Esophagus squamous epithelium (tissue), 5 donors: ENCODE measurements at regions not wholly inside any gene's neighbourhood (a gene's known extent, or its start where the extent isn't known, plus 50 kb on each side); places are given as distances from the start of the nearest gene placed in this dataset.

ENCODE experiments used
- DNase-seq: peaks from one replicate; lab custom pipeline; 2025; lab: John Stamatoyannopoulos, UW
- H3K27ac ChIP-seq, 4 donors: fragments of 200-600 bp; sonication (generic); one replicate each; pipeline ENCODE4 v1.5.1; 2016 to 2019; ENCODE audit warnings: mild to moderate bottlenecking in 1 of 4
- H3K27me3 ChIP-seq, 4 donors: fragments of 200-600 bp; sonication (generic); 1 replicate in 3 of 4; 2 replicates in 1 of 4; pipeline versions ENCODE4 v1.5.1 to v1.6.0; 2017 to 2021; ENCODE audit warnings: antibody characterized with exemption in 1 of 4
- H3K36me3 ChIP-seq, 3 donors: fragments of 200-600 bp; sonication (generic); one replicate each; pipeline ENCODE4 v1.5.1; 2016 to 2019
- H3K4me1 ChIP-seq, 3 donors: fragments of 200-600 bp; sonication (generic); one replicate each; pipeline ENCODE4 v1.5.1; 2017 to 2019
- H3K4me3 ChIP-seq, 4 donors: fragments of 200-600 bp; sonication (generic); 1 replicate in 3 of 4; 2 replicates in 1 of 4; pipeline ENCODE4 v1.5.1; 2016 to 2019; ENCODE audit warnings: mild to moderate bottlenecking in 2 of 4, moderate library complexity in 1 of 4
- H3K9me3 ChIP-seq, 3 donors: fragments of 200-600 bp; sonication (generic); one replicate each; pipeline ENCODE4 v1.5.1; 2016 to 2019
- CTCF ChIP-seq, 6 experiments: fragments of 450-650 bp in 4 of 6; fragments of 200-600 bp in 2 of 6; sonication (generic) in 2 of 6; IDR thresholded peaks; one replicate each; pipeline ENCODE4 v1.5.1; 2016 to 2019; ENCODE audit warnings: antibody characterized with exemption in 6 of 6, mild to moderate bottlenecking in 4 of 6, moderate library complexity in 4 of 6
- POLR2A ChIP-seq, 4 donors: fragments of 450-650 bp; IDR thresholded peaks; one replicate each; pipeline ENCODE4 v1.6.1; 2017; ENCODE audit warnings: antibody characterized with exemption in 4 of 4, mild to moderate bottlenecking in 4 of 4, moderate library complexity in 3 of 4
- WGBS, 2 donors: methylation state at CpG; one replicate each; pipeline ENCODE4 v1.1.5; 2018; 5-methylcytosine and 5-hydroxymethylcytosine counted together
- intact Hi-C: fragments of 100-400 bp; cut with DNase I; formaldehyde crosslinking; loops from one replicate; pipeline ENCODE4 v1.15.0; 2022
- donor health status: DM: yes; HTN: yes; CAD: no.

DNA sequence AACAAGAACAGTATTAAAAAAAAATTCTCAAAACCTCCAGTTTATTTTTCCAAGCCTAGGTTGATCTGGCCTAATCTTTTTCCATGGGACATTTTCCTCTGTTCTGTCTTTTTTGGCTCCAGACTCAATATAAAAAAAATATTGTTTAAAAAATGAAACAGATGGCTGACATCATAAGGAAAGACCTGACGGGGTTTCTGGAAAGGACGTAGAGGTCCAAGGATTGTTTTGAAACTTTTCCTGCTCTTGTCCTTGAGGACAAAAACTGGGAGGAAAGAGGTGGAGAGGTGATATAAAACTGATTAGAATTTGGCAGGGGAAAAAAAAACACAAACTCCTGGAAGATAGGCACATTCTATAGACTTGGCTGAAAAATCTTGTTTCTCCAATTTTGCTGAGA, 211.4 kb upstream of the CDH11 start:
- DNase-seq = no peak
- no peak overlapping the region for H3K27ac ChIP-seq
- TF ChIP-seq POLR2A (IDR thresholded peaks at IDR 0.05) (no peak), CTCF (IDR thresholded peaks at IDR 0.05) (no peak)
- no peaks in the 10 kb centered on the region for H3K27me3 ChIP-seq
- H3K9me3 ChIP-seq = no peaks in the 10 kb centered on the region
- no peaks in the 10 kb centered on the region for H3K36me3 ChIP-seq
- intact Hi-C loops = no loop called here
- H3K4me3 ChIP-seq = no peak overlapping the region
- 53 to 61% methylated on average over 2 of the region's 2 CpGs for WGBS, 2 donors
- no peaks in the 10 kb centered on the region for H3K4me1 ChIP-seq

- Histone ChIP-seq H3K27me3 (no peaks in the 10 kb centered on the region), H3K9me3 (no peaks in the 10 kb centered on the region), H3K27ac (no peak overlapping the region), H3K4me3 (no peak overlapping the region), H3K36me3 (no peaks in the 10 kb centered on the region), H3K4me1 (no peaks in the 10 kb centered on the region)
- no peak for TF ChIP-seq POLR2A (IDR thresholded peaks at IDR 0.05)
- no peak for TF ChIP-seq CTCF (IDR thresholded peaks at IDR 0.05)
- WGBS, 2 donors = 65 to 78% methylated on average over 2 of the region's 2 CpGs
- DNase-seq = no peak
- intact Hi-C loops = no loop called here
Observed at GRCh38 chr16:65327346-65327745, 205.5 kb upstream of the CDH11 start.

DNA sequence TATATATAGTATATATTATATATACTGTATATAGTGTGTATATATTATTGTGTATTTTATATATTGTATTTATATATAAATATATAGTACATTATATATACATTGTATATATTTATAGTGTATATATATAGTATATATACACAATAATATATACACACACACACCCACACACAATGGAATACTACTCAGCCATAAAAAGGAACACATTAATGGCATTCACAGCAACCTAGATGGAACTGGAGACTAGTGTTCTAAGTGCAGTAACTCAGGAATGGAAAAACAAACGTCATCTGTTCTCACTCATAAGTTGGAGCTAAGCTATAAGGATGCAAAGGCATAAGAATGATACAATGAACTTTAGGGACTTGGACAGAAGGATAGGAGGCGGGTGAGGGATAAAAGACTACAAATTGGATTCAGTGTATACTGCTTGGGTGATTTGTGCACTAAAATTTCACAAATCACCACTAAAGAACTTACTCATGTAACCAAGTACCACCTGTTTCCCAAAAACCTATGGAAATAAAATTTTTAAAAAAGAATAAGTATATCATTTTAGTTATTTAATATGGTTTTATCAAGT, 201.9 kb upstream of the CDH11 start:
- no peak overlapping the region for H3K27ac ChIP-seq
- intact Hi-C loops = no loop called here
- no peaks in the 10 kb centered on the region for H3K9me3 ChIP-seq
- H3K4me1 ChIP-seq = no peaks in the 10 kb centered on the region
- WGBS, 2 donors = 75 to 77% methylated on average over 2 of the region's 2 CpGs
- TF ChIP-seq CTCF (IDR thresholded peaks at IDR 0.05) (no peak), POLR2A (IDR thresholded peaks at IDR 0.05) (no peak)
- no peak overlapping the region for H3K4me3 ChIP-seq
- DNase-seq = no peak
- H3K27me3 ChIP-seq = no peaks in the 10 kb centered on the region
- no peaks in the 10 kb centered on the region for H3K36me3 ChIP-seq

GRCh38 chr16:65319621-65320231, 197.9 kb upstream of the CDH11 start:
- Histone ChIP-seq H3K4me1 (peaks cover 0 to 5% (median 0%) of the 10 kb centered on the region in 3 donors), H3K27ac (no peak overlapping the region), H3K9me3 (no peaks in the 10 kb centered on the region), H3K36me3 (no peaks in the 10 kb centered on the region), H3K4me3 (no peak overlapping the region), H3K27me3 (no peaks in the 10 kb centered on the region)
- intact Hi-C loops = no loop called here
- TF ChIP-seq POLR2A (IDR thresholded peaks at IDR 0.05) (no peak), CTCF (IDR thresholded peaks at IDR 0.05) (no peak)
- no peak for DNase-seq
- 38 to 52% methylated on average over 6 of the region's 6 CpGs for WGBS, 2 donors

GRCh38 chr16:65318590-65319257, 196.9 kb upstream of the CDH11 start:
- H3K4me1 ChIP-seq = peaks cover 0 to 5% (median 0%) of the 10 kb centered on the region in 3 donors
- H3K27ac ChIP-seq = no peak overlapping the region
- no peaks in the 10 kb centered on the region for H3K36me3 ChIP-seq
- intact Hi-C loops = no loop called here
- no peaks in the 10 kb centered on the region for H3K27me3 ChIP-seq
- H3K4me3 ChIP-seq = no peak overlapping the region
- H3K9me3 ChIP-seq = no peaks in the 10 kb centered on the region
- no peak for TF ChIP-seq POLR2A (IDR thresholded peaks at IDR 0.05)
- no peak for TF ChIP-seq CTCF (IDR thresholded peaks at IDR 0.05)
- DNase-seq = no peak
